CD4-positive, alpha-beta T cell (primary cell): ENCODE measurements at regions not wholly inside any gene's neighbourhood (a gene's known extent, or its start where the extent isn't known, plus 50 kb on each side); places are given as distances from the start of the nearest gene placed in this dataset.

Source experiments
- ATAC-seq: fragments of 200-7000 bp; cut with Tn5 transposase; one replicate; pipeline ENCODE4 v1.10.0; 2022; ENCODE audit warnings: mild to moderate bottlenecking; ENCODE audit not compliant: poor library complexity
- CTCF ChIA-PET: fragments of 350-600 bp; sonication (Branson Sonifier 250); formaldehyde crosslinking; loops from one replicate; lab custom pipeline; 2021; ENCODE audit warnings: antibody characterized with exemption, inconsistent platforms; lab: Charles Lee
- POLR2A ChIA-PET: fragments of 350-600 bp; sonication (Branson Sonifier 250); formaldehyde crosslinking; loops from one replicate; lab custom pipeline; 2021; ENCODE audit warnings: antibody characterized with exemption, inconsistent platforms; lab: Charles Lee
- DNase-seq, 14 experiments: peaks; one replicate each; pipeline ENCODE4 v3.0.0-alpha.2; 2013 to 2020; ENCODE audit warnings: mixed read lengths in 2 of 14
- H3K27ac ChIP-seq, 2 donors: one replicate each; pipeline versions ENCODE4 v1.5.1 to v1.7.0; 2013; ENCODE audit warnings: low read length in 2 of 2, low read depth in 1 of 2, mild to moderate bottlenecking in 1 of 2
- H3K27me3 ChIP-seq, 2 experiments: 1 replicate in 1 of 2; 2 replicates in 1 of 2; pipeline versions ENCODE4 v1.6.1 to v1.7.0; 2013; ENCODE audit warnings: low read length in 2 of 2, control low read depth in 1 of 2, mild to moderate bottlenecking in 1 of 2, moderate library complexity in 1 of 2; ENCODE audit not compliant: insufficient read depth in 2 of 2, control insufficient read depth in 1 of 2
- H3K36me3 ChIP-seq: one replicate; pipeline ENCODE4 v1.6.1; 2013; ENCODE audit warnings: low read length, control low read depth; ENCODE audit not compliant: insufficient read depth
- H3K4me1 ChIP-seq: one replicate; pipeline ENCODE4 v1.6.1; 2013; ENCODE audit warnings: low read length, control low read depth; ENCODE audit not compliant: insufficient read depth
- H3K4me3 ChIP-seq: one replicate; pipeline ENCODE4 v1.5.1; 2013; ENCODE audit warnings: mild to moderate bottlenecking, low read length, moderate library complexity
- H3K9me3 ChIP-seq, 2 experiments: 1 replicate in 1 of 2; 2 replicates in 1 of 2; pipeline versions ENCODE4 v1.6.1 to v1.7.0; 2013; ENCODE audit warnings: low read length in 2 of 2, mild to moderate bottlenecking in 2 of 2, control low read depth in 1 of 2, moderate library complexity in 1 of 2; ENCODE audit not compliant: control insufficient read depth in 1 of 2, insufficient read depth in 1 of 2
- H3K27ac Mint-ChIP-seq: one replicate; pipeline ENCODE4 v1.8.0; 2020; ENCODE audit warnings: mixed read lengths
- H3K27me3 Mint-ChIP-seq: one replicate; pipeline ENCODE4 v1.8.0; 2021; ENCODE audit warnings: mixed read lengths
- H3K36me3 Mint-ChIP-seq: one replicate; pipeline ENCODE4 v1.8.0; 2021; ENCODE audit warnings: low read depth, mixed read lengths
- H3K4me1 Mint-ChIP-seq: one replicate; pipeline ENCODE4 v1.8.0; 2021; ENCODE audit warnings: low read depth, mixed read lengths
- H3K4me3 Mint-ChIP-seq: one replicate; pipeline ENCODE4 v1.8.0; 2020; ENCODE audit warnings: mild to moderate bottlenecking, mixed read lengths
- H3K9me3 Mint-ChIP-seq: one replicate; pipeline ENCODE4 v1.8.0; 2020; ENCODE audit warnings: mixed read lengths
- CTCF ChIP-seq: fragments of 200-600 bp; IDR thresholded peaks from one replicate; pipeline ENCODE4 v1.8.0; 2022; ENCODE audit warnings: antibody characterized with exemption, mild to moderate bottlenecking
- intact Hi-C, 2 experiments: fragments of 100-400 bp; cut with DNase I in 1 of 2; cut with micrococcal nuclease in 1 of 2; formaldehyde crosslinking; loops; one replicate each; pipeline versions ENCODE4 v1.15.1 to v1.9.0; 2023 to 2025; cut with DNase I, micrococcal nuclease

GRCh38 chr13:86584301-86584700 is 785.1 kb upstream of the SLITRK6 start:
- H3K9me3 ChIP-seq = peaks cover 0 to 11% of the 10 kb centered on the region in 2 experiments
- no peaks in the 10 kb centered on the region for H3K27me3 ChIP-seq
- CTCF ChIA-PET = no interaction called here

GRCh38 chr13:86585835-86586234 is 786.6 kb upstream of the SLITRK6 start:
- H3K4me1 Mint-ChIP-seq = no peaks in the 10 kb centered on the region
- Histone ChIP-seq H3K4me1 (no peaks in the 10 kb centered on the region), H3K36me3 (no peaks in the 10 kb centered on the region), H3K9me3 (peaks cover 0 to 11% of the 10 kb centered on the region in 2 experiments), H3K27ac (no peak overlapping the region), H3K27me3 (no peaks in the 10 kb centered on the region), H3K4me3 (no peak overlapping the region)
- H3K27ac Mint-ChIP-seq = no peak overlapping the region
- POLR2A ChIA-PET = no interaction called here
- DNase-seq (no peak), ATAC-seq (no peak)
- peaks cover 3% of the 10 kb centered on the region for H3K9me3 Mint-ChIP-seq
- no peak overlapping the region for H3K4me3 Mint-ChIP-seq
- H3K27me3 Mint-ChIP-seq = no peaks in the 10 kb centered on the region
- CTCF ChIA-PET = no interaction called here
- TF ChIP-seq CTCF = no peak
- intact Hi-C loops = no loop called here
- no peaks in the 10 kb centered on the region for H3K36me3 Mint-ChIP-seq

More at GRCh38 chr13:86584301-86584700, 785.1 kb upstream of the SLITRK6 start:
- no peaks in the 10 kb centered on the region for H3K36me3 Mint-ChIP-seq
- H3K4me1 Mint-ChIP-seq = no peaks in the 10 kb centered on the region
- ATAC-seq (no peak), DNase-seq (no peak)
- H3K27ac Mint-ChIP-seq = no peak overlapping the region
- no peak overlapping the region for H3K4me3 Mint-ChIP-seq
- no peak for TF ChIP-seq CTCF
- Histone ChIP-seq H3K4me1 (no peaks in the 10 kb centered on the region), H3K36me3 (no peaks in the 10 kb centered on the region), H3K27ac (no peak overlapping the region), H3K4me3 (no peak overlapping the region)
- peaks cover 3% of the 10 kb centered on the region for H3K9me3 Mint-ChIP-seq
- POLR2A ChIA-PET = no interaction called here
- no peaks in the 10 kb centered on the region for H3K27me3 Mint-ChIP-seq
- intact Hi-C loops = no loop called here

GRCh38 chr13:86591862-86592261 is 792.6 kb upstream of the SLITRK6 start:
- Mint-ChIP-seq H3K27ac (no peak overlapping the region), H3K4me1 (no peaks in the 10 kb centered on the region), H3K4me3 (no peak overlapping the region), H3K27me3 (no peaks in the 10 kb centered on the region), H3K9me3 (peaks cover 16% of the 10 kb centered on the region), H3K36me3 (no peaks in the 10 kb centered on the region)
- ChIA-PET CTCF (no interaction called here), POLR2A (no interaction called here)
- Histone ChIP-seq H3K36me3 (no peaks in the 10 kb centered on the region), H3K27ac (no peak overlapping the region), H3K9me3 (peaks cover 0 to 7% of the 10 kb centered on the region in 2 experiments), H3K4me3 (no peak overlapping the region), H3K4me1 (no peaks in the 10 kb centered on the region), H3K27me3 (no peaks in the 10 kb centered on the region)
- no peak for ATAC-seq
- intact Hi-C loops = no loop called here
- TF ChIP-seq CTCF = no peak
- DNase-seq = no peak
